ENCODE measurements at regions not wholly inside any gene's neighbourhood (a gene's known extent, or its start where the extent isn't known, plus 50 kb on each side); places are given as distances from the start of the nearest gene placed in this dataset.

DNA sequence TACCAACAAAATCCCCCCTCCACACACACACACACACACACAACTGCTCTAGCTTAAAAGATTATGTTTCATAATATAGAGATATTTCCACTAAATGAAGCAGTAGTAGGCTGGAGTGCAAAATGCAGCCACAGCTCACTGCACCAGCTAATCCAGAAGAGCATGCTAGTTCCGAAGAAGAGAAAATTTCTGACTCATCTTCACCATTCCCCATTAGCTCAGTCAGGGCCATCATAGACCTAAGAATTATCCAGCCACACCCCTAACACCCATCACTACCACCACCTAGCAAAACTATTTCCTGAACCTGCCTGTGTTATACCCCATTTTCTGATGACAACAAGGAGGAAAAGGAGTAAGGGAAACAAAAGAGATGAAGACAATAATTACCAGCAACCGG is 67.1 kb upstream of the UBE2E2 start:
- TF ChIP-seq EZH2 (IDR thresholded peaks at IDR 0.05; ENCODE audit: borderline replicate concordance, low read depth, low read length, severe bottlenecking) = no peak
- no peak for TF ChIP-seq CTCF (IDR thresholded peaks at IDR 0.05; ENCODE audit: borderline replicate concordance, extremely low read depth, low read length, poor library complexity, severe bottlenecking)

Measured in DND-41 (cell line).